IMR-90 (cell line): ENCODE measurements at regions not wholly inside any gene's neighbourhood (a gene's known extent, or its start where the extent isn't known, plus 50 kb on each side); places are given as distances from the start of the nearest gene placed in this dataset.

Experiments
- ATAC-seq: fragments of 200-7000 bp; cut with Tn5 transposase; 2 replicates; pipeline ENCODE4 v1.9.1; 2020; ENCODE audit warnings: low read depth, mild to moderate bottlenecking, moderate library complexity
- BruUV-seq: library from RNA; stranded (reverse); fragments of 400-500 nt; replicated peaks from 2 replicates; lab custom pipeline; 2021; lab: Mats Ljungman, UMichigan
- CTCF ChIA-PET: fragments of 300-600 bp; formaldehyde crosslinking; extraction: SDS; loops from one replicate; lab custom pipeline; 2021; ENCODE audit warnings: antibody characterized with exemption; lab: Yijun Ruan, JAX
- POLR2A ChIA-PET: fragments of 300-600 bp; sonication (Branson Sonifier 250); formaldehyde crosslinking; loops from one replicate; lab custom pipeline; 2022; ENCODE audit warnings: antibody characterized with exemption; ENCODE audit not compliant: unreplicated experiment; lab: Charles Lee
- DNase-seq: peaks from one replicate; pipeline ENCODE4 v3.0.0; 2013
- H2AFZ ChIP-seq: replicated peaks from 2 replicates; pipeline ENCODE3; 2013; ENCODE audit warnings: low read length, mild to moderate bottlenecking; ENCODE audit not compliant: poor library complexity
- H2AK5ac ChIP-seq: 2 replicates; pipeline ENCODE4 v1.6.1; 2013; ENCODE audit warnings: low read depth, low read length, inconsistent platforms
- H2AK9ac ChIP-seq: replicated peaks from 2 replicates; pipeline ENCODE3; 2013; ENCODE audit warnings: mild to moderate bottlenecking, low read depth, low read length, moderate library complexity; ENCODE audit not compliant: poor library complexity
- H2BK120ac ChIP-seq: 2 replicates; pipeline ENCODE4 v1.6.1; 2013; ENCODE audit warnings: low read depth, low read length, inconsistent platforms
- H2BK15ac ChIP-seq: 3 replicates; pipeline ENCODE4 v1.6.1; 2013; ENCODE audit warnings: low read depth, low read length, inconsistent platforms
- H2BK20ac ChIP-seq: 2 replicates; pipeline ENCODE4 v1.6.1; 2013; ENCODE audit warnings: low read depth, mild to moderate bottlenecking, inconsistent platforms, low read length, moderate library complexity
- H2BK5ac ChIP-seq: 2 replicates; pipeline ENCODE4 v1.6.1; 2013; ENCODE audit warnings: mild to moderate bottlenecking, low read depth, low read length, inconsistent platforms; ENCODE audit not compliant: poor library complexity, severe bottlenecking
- H3K14ac ChIP-seq: replicated peaks from 2 replicates; pipeline ENCODE4 v1.6.1; 2013; ENCODE audit warnings: low read depth, low read length, inconsistent platforms
- H3K18ac ChIP-seq: 2 replicates; pipeline ENCODE4 v1.6.1; 2013; ENCODE audit warnings: low read depth, low read length, control low read depth
- H3K23ac ChIP-seq: 2 replicates; pipeline ENCODE4 v1.6.1; 2013; ENCODE audit warnings: low read depth, low read length, inconsistent platforms
- H3K27ac ChIP-seq: 2 replicates; pipeline ENCODE4 v1.5.1; 2013; ENCODE audit warnings: mild to moderate bottlenecking, control low read depth, low read length; ENCODE audit not compliant: insufficient read depth
- H3K27me3 ChIP-seq: 2 replicates; pipeline ENCODE4 v1.6.1; 2013; ENCODE audit warnings: low read length; ENCODE audit not compliant: control insufficient read depth, insufficient read depth
- H3K36me3 ChIP-seq: 2 replicates; pipeline ENCODE4 v1.6.1; 2013; ENCODE audit warnings: low read length, mixed read lengths; ENCODE audit not compliant: control insufficient read depth, insufficient read depth
- H3K4ac ChIP-seq: 2 replicates; pipeline ENCODE4 v1.6.1; 2013; ENCODE audit warnings: low read depth, low read length, inconsistent platforms
- H3K4me1 ChIP-seq: 2 replicates; pipeline ENCODE4 v1.6.1; 2013; ENCODE audit warnings: low read length, mixed read lengths; ENCODE audit not compliant: control insufficient read depth, insufficient read depth
- H3K4me2 ChIP-seq: 2 replicates; pipeline ENCODE4 v1.6.1; 2013; ENCODE audit warnings: low read depth, mild to moderate bottlenecking, control low read depth, low read length, moderate library complexity
- H3K4me3 ChIP-seq: 2 replicates; pipeline ENCODE4 v1.5.1; 2013; ENCODE audit warnings: low read depth, mild to moderate bottlenecking, control low read depth, low read length, moderate library complexity; ENCODE audit not compliant: insufficient read depth
- H3K56ac ChIP-seq: 2 replicates; pipeline ENCODE4 v1.6.1; 2013; ENCODE audit warnings: low read length, inconsistent platforms; ENCODE audit not compliant: insufficient read depth; ENCODE audit errors: extremely low read depth
- H3K79me1 ChIP-seq, 2 experiments: 2 replicates each; pipeline ENCODE4 v1.6.1; 2013; ENCODE audit warnings: low read length in 2 of 2, inconsistent platforms in 1 of 2, low read depth in 1 of 2
- H3K9ac ChIP-seq: 2 replicates; pipeline ENCODE4 v1.6.1; 2013; ENCODE audit warnings: low read depth, low read length, control low read depth
- H3K9me1 ChIP-seq: 2 replicates; pipeline ENCODE4 v1.6.1; 2013; ENCODE audit warnings: low read length, inconsistent platforms; ENCODE audit not compliant: insufficient read depth
- H3K9me3 ChIP-seq: 2 replicates; pipeline ENCODE4 v1.6.1; 2013; ENCODE audit warnings: low read length; ENCODE audit not compliant: control insufficient read depth, insufficient read depth
- H4K20me1 ChIP-seq: 2 replicates; pipeline ENCODE4 v1.6.1; 2013; ENCODE audit warnings: low read length, inconsistent platforms; ENCODE audit not compliant: insufficient read depth
- H4K5ac ChIP-seq: 2 replicates; pipeline ENCODE4 v1.6.1; 2013; ENCODE audit warnings: mild to moderate bottlenecking, low read depth, low read length, control low read depth
- H4K8ac ChIP-seq, 2 experiments: 2 replicates each; pipeline ENCODE4 v1.6.1; 2013; ENCODE audit warnings: low read depth in 2 of 2, low read length in 2 of 2, control low read depth in 1 of 2, inconsistent platforms in 1 of 2
- H4K91ac ChIP-seq: 2 replicates; pipeline ENCODE4 v1.6.1; 2013; ENCODE audit warnings: low read depth, low read length, inconsistent platforms; ENCODE audit not compliant: insufficient read depth
- BHLHE40 ChIP-seq: fragments of 150-350 bp; IDR thresholded peaks from 2 replicates; pipeline ENCODE4 v1.6.1; 2016; ENCODE audit warnings: mild to moderate bottlenecking, low read depth, low read length
- CEBPB ChIP-seq: IDR thresholded peaks from 2 replicates; pipeline ENCODE4 v1.6.1; 2012; ENCODE audit warnings: low read depth, low read length, improper control_type of control experiment
- CHD1 ChIP-seq: IDR thresholded peaks from 2 replicates; pipeline ENCODE4 v1.6.1; 2012; ENCODE audit warnings: low read depth, low read length, improper control_type of control experiment
- MXI1 ChIP-seq: IDR thresholded peaks from 2 replicates; pipeline ENCODE4 v1.6.1; 2012; ENCODE audit warnings: low read depth, mild to moderate bottlenecking, low read length, moderate library complexity, borderline replicate concordance
- NFE2L2 ChIP-seq: fragments of 150-350 bp; IDR thresholded peaks from 2 replicates; pipeline ENCODE4 v1.6.1; 2016; ENCODE audit warnings: low read depth, mild to moderate bottlenecking, low read length
- RAD21 ChIP-seq: IDR thresholded peaks from 2 replicates; pipeline ENCODE4 v1.6.1; 2012; ENCODE audit warnings: low read length, improper control_type of control experiment
- RCOR1 ChIP-seq: IDR thresholded peaks from 2 replicates; pipeline ENCODE4 v1.6.1; 2012; ENCODE audit warnings: mild to moderate bottlenecking, low read length, improper control_type of control experiment; ENCODE audit not compliant: insufficient replicate concordance
- USF2 ChIP-seq: fragments of 150-350 bp; IDR thresholded peaks from 2 replicates; pipeline ENCODE4 v1.6.1; 2017; ENCODE audit warnings: mild to moderate bottlenecking, antibody characterized with exemption, low read length, low read depth
- WGBS, 2 experiments: methylation state at CpG; one replicate each; pipeline versions ENCODE4 v1.1.5 to v1.1.7; 2013; ENCODE audit warnings: missing lambda C conversion rate in 2 of 2; ENCODE audit not compliant: insufficient read length in 1 of 2; ENCODE audit errors: extremely low coverage in 2 of 2; 5-methylcytosine and 5-hydroxymethylcytosine counted together
- dilution Hi-C: fragments of 300-500 bp; cut with HindIII; formaldehyde crosslinking; loops from one replicate; pipeline ENCODE4 v1.14.3; 2018; ENCODE audit warnings: low sequenced_read_pairs; ENCODE audit not compliant: unreplicated experiment
- in situ Hi-C: fragments of 300-500 bp; cut with MboI; formaldehyde crosslinking; loops from 3 replicates; pipeline ENCODE4 v1.14.3; 2019; ENCODE audit warnings: low sequenced_read_pairs, inconsistent platforms, mixed read lengths
- intact Hi-C: fragments of 100-400 bp; cut with micrococcal nuclease; formaldehyde crosslinking; loops from 2 replicates; pipeline ENCODE4 v1.10.0; 2022

- Histone ChIP-seq H3K27ac (no peak overlapping the region), H3K4me1 (no peaks in the 10 kb centered on the region), H2AK5ac (no peak overlapping the region), H3K23ac (no peak overlapping the region), H4K20me1 (no peaks in the 10 kb centered on the region), H2AFZ (no peak overlapping the region), H3K4me3 (no peak overlapping the region), H4K91ac (no peak overlapping the region), H3K4me2 (no peak overlapping the region), H3K4ac (no peak overlapping the region), H2BK120ac (no peak overlapping the region), H2BK5ac (no peak overlapping the region), H3K79me1 (no peaks in the 10 kb centered on the region), H3K56ac (no peak overlapping the region), H3K18ac (no peak overlapping the region), H4K8ac (no peak overlapping the region), H2AK9ac (no peak overlapping the region), H3K9me3 (peaks cover 3% of the 10 kb centered on the region; the same call in 1 of the 2 replicates), H4K5ac (no peak overlapping the region), H3K27me3 (no peaks in the 10 kb centered on the region), H2BK20ac (no peak overlapping the region), H2BK15ac (no peak overlapping the region), H3K14ac (no peak overlapping the region), H3K36me3 (no peaks in the 10 kb centered on the region), H3K9ac (no peak overlapping the region), H3K9me1 (no peaks in the 10 kb centered on the region)
- TF ChIP-seq USF2 (no peak), MXI1 (no peak), NFE2L2 (no peak), RCOR1 (no peak), BHLHE40 (no peak), RAD21 (no peak), CEBPB (no peak), CHD1 (no peak)
- in situ Hi-C loops = no loop called here
- WGBS, 2 experiments = no CpG with 5 or more reads among the region's 1 CpG
- intact Hi-C loops = no loop called here
- no peak for DNase-seq
- no TSS peak for BruUV-seq
- dilution Hi-C loops = no loop called here
- no peak for ATAC-seq
- ChIA-PET CTCF (no interaction called here), POLR2A (no interaction called here)
Measured at GRCh38 chr5:29276371-29276770, 1917.1 kb upstream of the CDH6 start.
